ENCODE measurements at regions not wholly inside any gene's neighbourhood (a gene's known extent, or its start where the extent isn't known, plus 50 kb on each side); places are given as distances from the start of the nearest gene placed in this dataset.

GRCh38 chr4:124965497-124965891, 253.0 kb upstream of the ANKRD50 start:
- Histone ChIP-seq H3K27me3 (replicated peaks; ENCODE audit: insufficient read depth, low read length) (no peaks in the 10 kb centered on the region), H3K9ac (ENCODE audit: low read length) (no peak overlapping the region), H3K36me3 (replicated peaks; ENCODE audit: insufficient read depth, low read length) (no peaks in the 10 kb centered on the region), H4K20me1 (ENCODE audit: insufficient read depth, low read length) (no peaks in the 10 kb centered on the region), H2AFZ (ENCODE audit: low read length) (no peak overlapping the region), H3K4me2 (ENCODE audit: low read depth, low read length) (no peak overlapping the region), H3K27ac (ENCODE audit: low read length) (no peak overlapping the region), H3K79me2 (ENCODE audit: low read length) (no peaks in the 10 kb centered on the region), H3K9me3 (replicated peaks; ENCODE audit: insufficient read depth, low read length) (no peaks in the 10 kb centered on the region), H3K4me1 (ENCODE audit: low read length) (no peaks in the 10 kb centered on the region), H3K9me2 (replicated peaks; ENCODE audit: insufficient read depth, low read length) (no peaks in the 10 kb centered on the region), H3F3A (ENCODE audit: insufficient read depth, low read length) (no peaks in the 10 kb centered on the region), H3K4me3 (ENCODE audit: low read length) (no peak overlapping the region)
- no peak for DNase-seq
- TF ChIP-seq EZH2 (optimal IDR thresholded peaks at IDR 0.05; ENCODE audit: low read depth, low read length) (no peak), EZH2phosphoT487 (IDR thresholded peaks at IDR 0.05; ENCODE audit: low read length) (no peak)
- TF ChIP-seq, protein P1, sequence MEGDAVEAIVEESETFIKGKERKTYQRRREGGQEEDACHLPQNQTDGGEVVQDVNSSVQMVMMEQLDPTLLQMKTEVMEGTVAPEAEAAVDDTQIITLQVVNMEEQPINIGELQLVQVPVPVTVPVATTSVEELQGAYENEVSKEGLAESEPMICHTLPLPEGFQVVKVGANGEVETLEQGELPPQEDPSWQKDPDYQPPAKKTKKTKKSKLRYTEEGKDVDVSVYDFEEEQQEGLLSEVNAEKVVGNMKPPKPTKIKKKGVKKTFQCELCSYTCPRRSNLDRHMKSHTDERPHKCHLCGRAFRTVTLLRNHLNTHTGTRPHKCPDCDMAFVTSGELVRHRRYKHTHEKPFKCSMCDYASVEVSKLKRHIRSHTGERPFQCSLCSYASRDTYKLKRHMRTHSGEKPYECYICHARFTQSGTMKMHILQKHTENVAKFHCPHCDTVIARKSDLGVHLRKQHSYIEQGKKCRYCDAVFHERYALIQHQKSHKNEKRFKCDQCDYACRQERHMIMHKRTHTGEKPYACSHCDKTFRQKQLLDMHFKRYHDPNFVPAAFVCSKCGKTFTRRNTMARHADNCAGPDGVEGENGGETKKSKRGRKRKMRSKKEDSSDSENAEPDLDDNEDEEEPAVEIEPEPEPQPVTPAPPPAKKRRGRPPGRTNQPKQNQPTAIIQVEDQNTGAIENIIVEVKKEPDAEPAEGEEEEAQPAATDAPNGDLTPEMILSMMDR (IDR thresholded peaks at IDR 0.05; ENCODE audit: low read length): no peak

GRCh38 chr4:124964852-124965496, 252.4 kb upstream of the ANKRD50 start:
- Histone ChIP-seq H3K27me3 (replicated peaks; ENCODE audit: insufficient read depth, low read length) (no peaks in the 10 kb centered on the region), H3K27ac (ENCODE audit: low read length) (no peak overlapping the region), H3K79me2 (ENCODE audit: low read length) (no peaks in the 10 kb centered on the region), H3K4me1 (ENCODE audit: low read length) (no peaks in the 10 kb centered on the region), H3K9me2 (replicated peaks; ENCODE audit: insufficient read depth, low read length) (no peaks in the 10 kb centered on the region), H3K36me3 (replicated peaks; ENCODE audit: insufficient read depth, low read length) (no peaks in the 10 kb centered on the region), H2AFZ (ENCODE audit: low read length) (no peak overlapping the region), H3K9ac (ENCODE audit: low read length) (no peak overlapping the region), H3K4me2 (ENCODE audit: low read depth, low read length) (no peak overlapping the region), H3K4me3 (ENCODE audit: low read length) (no peak overlapping the region), H3F3A (ENCODE audit: insufficient read depth, low read length) (no peaks in the 10 kb centered on the region), H3K9me3 (replicated peaks; ENCODE audit: insufficient read depth, low read length) (no peaks in the 10 kb centered on the region), H4K20me1 (ENCODE audit: insufficient read depth, low read length) (no peaks in the 10 kb centered on the region)
- TF ChIP-seq EZH2phosphoT487 (IDR thresholded peaks at IDR 0.05; ENCODE audit: low read length): no peak
- TF ChIP-seq, protein P1 (IDR thresholded peaks at IDR 0.05; ENCODE audit: low read length): no peak
- no peak for TF ChIP-seq EZH2 (optimal IDR thresholded peaks at IDR 0.05; ENCODE audit: low read depth, low read length)
- no peak for DNase-seq

- DNase-seq: no peak
- Histone ChIP-seq H3K9me3 (replicated peaks; ENCODE audit: insufficient read depth, low read length) (no peaks in the 10 kb centered on the region), H2AFZ (ENCODE audit: low read length) (no peak overlapping the region), H3K4me3 (ENCODE audit: low read length) (no peak overlapping the region), H3K9ac (ENCODE audit: low read length) (no peak overlapping the region), H4K20me1 (ENCODE audit: insufficient read depth, low read length) (no peaks in the 10 kb centered on the region), H3K4me2 (ENCODE audit: low read depth, low read length) (no peak overlapping the region), H3K27me3 (replicated peaks; ENCODE audit: insufficient read depth, low read length) (no peaks in the 10 kb centered on the region), H3K79me2 (ENCODE audit: low read length) (no peaks in the 10 kb centered on the region), H3K9me2 (replicated peaks; ENCODE audit: insufficient read depth, low read length) (no peaks in the 10 kb centered on the region), H3K4me1 (ENCODE audit: low read length) (no peaks in the 10 kb centered on the region), H3K36me3 (replicated peaks; ENCODE audit: insufficient read depth, low read length) (no peaks in the 10 kb centered on the region), H3F3A (ENCODE audit: insufficient read depth, low read length) (no peaks in the 10 kb centered on the region), H3K27ac (ENCODE audit: low read length) (no peak overlapping the region)
- TF ChIP-seq, protein P1 (IDR thresholded peaks at IDR 0.05; ENCODE audit: low read length): no peak
Measured at GRCh38 chr4:124964251-124964650, 251.7 kb upstream of the ANKRD50 start.
